ENCODE measurements at regions not wholly inside any gene's neighbourhood (a gene's known extent, or its start where the extent isn't known, plus 50 kb on each side); places are given as distances from the start of the nearest gene placed in this dataset.

GRCh38 chr2:176854062-176854461 lies 358.5 kb upstream of the HNRNPA3 start:
- TF ChIP-seq REST (IDR thresholded peaks at IDR 0.05; ENCODE audit: low read depth) (no peak), EGR1 (IDR thresholded peaks at IDR 0.05) (no peak), CEBPB (IDR thresholded peaks at IDR 0.05) (no peak), EP300 (IDR thresholded peaks at IDR 0.05; ENCODE audit: borderline replicate concordance) (no peak), YY1 (IDR thresholded peaks at IDR 0.05; ENCODE audit: low read depth) (no peak), RAD21 (IDR thresholded peaks at IDR 0.05; ENCODE audit: low read depth) (no peak), TCF12 (IDR thresholded peaks at IDR 0.05; ENCODE audit: low read depth) (no peak), MAX (IDR thresholded peaks at IDR 0.05) (no peak), CREB1 (IDR thresholded peaks at IDR 0.05; ENCODE audit: low read depth) (no peak), ZBTB7A (IDR thresholded peaks at IDR 0.05; ENCODE audit: low read depth) (no peak), FOXM1 (IDR thresholded peaks at IDR 0.05; ENCODE audit: borderline replicate concordance, low read depth) (no peak), TEAD4 (IDR thresholded peaks at IDR 0.05) (no peak), NFIC (IDR thresholded peaks at IDR 0.05) (no peak), USF1 (IDR thresholded peaks at IDR 0.05) (no peak), TAF1 (IDR thresholded peaks at IDR 0.05; ENCODE audit: low read depth) (no peak)

GRCh38 chr2:176854878-176855277 lies 357.7 kb upstream of the HNRNPA3 start:
- no peak for TF ChIP-seq USF1 (IDR thresholded peaks at IDR 0.05)
- no peak for TF ChIP-seq NFIC (IDR thresholded peaks at IDR 0.05)
- TF ChIP-seq TAF1 (IDR thresholded peaks at IDR 0.05; ENCODE audit: low read depth), result no peak
- no peak for TF ChIP-seq TCF12 (IDR thresholded peaks at IDR 0.05; ENCODE audit: low read depth)
- no peak for TF ChIP-seq REST (IDR thresholded peaks at IDR 0.05; ENCODE audit: low read depth)
- no peak for TF ChIP-seq RAD21 (IDR thresholded peaks at IDR 0.05; ENCODE audit: low read depth)
- TF ChIP-seq FOXM1 (IDR thresholded peaks at IDR 0.05; ENCODE audit: borderline replicate concordance, low read depth), result no peak
- TF ChIP-seq EGR1 (IDR thresholded peaks at IDR 0.05), result no peak
- no peak for TF ChIP-seq MAX (IDR thresholded peaks at IDR 0.05)
- no peak for TF ChIP-seq ZBTB7A (IDR thresholded peaks at IDR 0.05; ENCODE audit: low read depth)

- no peak for TF ChIP-seq ZBTB7A (IDR thresholded peaks at IDR 0.05; ENCODE audit: low read depth)
Observed at GRCh38 chr2:176856683-176857082, 355.9 kb upstream of the HNRNPA3 start.

- no peak for TF ChIP-seq TAF1 (IDR thresholded peaks at IDR 0.05; ENCODE audit: low read depth)
- no peak for TF ChIP-seq ZBTB7A (IDR thresholded peaks at IDR 0.05; ENCODE audit: low read depth)
- no peak for TF ChIP-seq EGR1 (IDR thresholded peaks at IDR 0.05)
- TF ChIP-seq CEBPB (IDR thresholded peaks at IDR 0.05), result no peak
- TF ChIP-seq FOXM1 (IDR thresholded peaks at IDR 0.05; ENCODE audit: borderline replicate concordance, low read depth), result no peak
- TF ChIP-seq RAD21 (IDR thresholded peaks at IDR 0.05; ENCODE audit: low read depth), result no peak
- TF ChIP-seq USF1 (IDR thresholded peaks at IDR 0.05), result no peak
- no peak for TF ChIP-seq MAX (IDR thresholded peaks at IDR 0.05)
- TF ChIP-seq EP300 (IDR thresholded peaks at IDR 0.05; ENCODE audit: borderline replicate concordance), result no peak
- no peak for TF ChIP-seq NFIC (IDR thresholded peaks at IDR 0.05)
- no peak for TF ChIP-seq REST (IDR thresholded peaks at IDR 0.05; ENCODE audit: low read depth)
- no peak for TF ChIP-seq TCF12 (IDR thresholded peaks at IDR 0.05; ENCODE audit: low read depth)
- TF ChIP-seq YY1 (IDR thresholded peaks at IDR 0.05; ENCODE audit: low read depth), result no peak
- TF ChIP-seq CREB1 (IDR thresholded peaks at IDR 0.05; ENCODE audit: low read depth), result no peak
- TF ChIP-seq TEAD4 (IDR thresholded peaks at IDR 0.05), result no peak
Observed at GRCh38 chr2:176865336-176865735, 347.3 kb upstream of the HNRNPA3 start.
